HCT116 (cell line): ENCODE measurements at regions not wholly inside any gene's neighbourhood (a gene's known extent, or its start where the extent isn't known, plus 50 kb on each side); places are given as distances from the start of the nearest gene placed in this dataset.

Source experiments
- ATAC-seq: fragments of 200-7000 bp; cut with Tn5 transposase; 2 replicates; pipeline ENCODE4 v1.9.1; 2020; ENCODE audit warnings: mild to moderate bottlenecking, moderate library complexity
- BruUV-seq: library from RNA; stranded (reverse); fragments of 400-500 nt; replicated peaks from 2 replicates; lab custom pipeline; 2021; lab: Mats Ljungman, UMichigan
- CTCF ChIA-PET: fragments of 300-600 bp; sonication (Branson Sonifier 250); formaldehyde crosslinking; loops from one replicate; lab custom pipeline; 2021; ENCODE audit warnings: antibody characterized with exemption; lab: Charles Lee
- POLR2A ChIA-PET: fragments of 300-600, 350-600 bp; sonication (Branson Sonifier 250); formaldehyde crosslinking; loops from one replicate; lab custom pipeline; 2021; ENCODE audit warnings: antibody characterized with exemption; lab: Charles Lee
- RAD21 ChIA-PET, 2 experiments: fragments of 300-600 bp; sonication (Branson Sonifier 250); formaldehyde crosslinking; loops; one replicate each; lab custom pipeline; 2023; ENCODE audit warnings: low total read pairs in 2 of 2; ENCODE audit not compliant: uncharacterized antibody in 2 of 2, unreplicated experiment in 2 of 2, low non-redundant PET in 1 of 2; lab: Charles Lee
- DNase-seq: peaks from one replicate; pipeline ENCODE4 v3.0.0-alpha.2; 2010; ENCODE audit warnings: low read depth, low spot score
- H2AFZ ChIP-seq: fragments of 200-600 bp; shearing (Covaris generic), sonication (generic); 2 replicates; pipeline ENCODE4 v1.6.1; 2017; ENCODE audit warnings: low read depth, mixed run types, mixed read lengths, antibody characterized with exemption, low read length; ENCODE audit not compliant: poor library complexity, severe bottlenecking
- H3K27ac ChIP-seq: 2 replicates; pipeline ENCODE4 v1.5.1; 2012; ENCODE audit warnings: low read depth, low read length
- H3K27me3 ChIP-seq: fragments of 200-600 bp; sonication (generic); 2 replicates; pipeline ENCODE4 v1.6.1; 2016; ENCODE audit warnings: mixed run types, low read length, mixed read lengths; ENCODE audit not compliant: insufficient read depth
- H3K36me3 ChIP-seq, 2 experiments: fragments of 200-500 bp in 1 of 2; fragments of 200-600 bp in 1 of 2; sonication (Bioruptor generic) in 1 of 2; sonication (generic) in 1 of 2; 2 replicates each; pipeline versions ENCODE4 v1.5.1 to v1.6.1; 2014 to 2016; ENCODE audit warnings: low read length in 2 of 2, inconsistent platforms in 1 of 2, mixed read lengths in 1 of 2, mixed run types in 1 of 2; ENCODE audit not compliant: insufficient read depth in 2 of 2, control insufficient read depth in 1 of 2
- H3K4me1 ChIP-seq, 2 experiments: fragments of 200-600 bp in 1 of 2; sonication (generic) in 1 of 2; 2 replicates each; pipeline versions ENCODE4 v1.5.1 to v1.6.1; 2012 to 2017; ENCODE audit warnings: low read length in 2 of 2, inconsistent platforms in 1 of 2, mild to moderate bottlenecking in 1 of 2, mixed read lengths in 1 of 2, mixed run types in 1 of 2, moderate library complexity in 1 of 2; ENCODE audit not compliant: insufficient read depth in 2 of 2, control insufficient read depth in 1 of 2
- H3K4me2 ChIP-seq: fragments of 200-600 bp; sonication (generic); 2 replicates; pipeline ENCODE4 v1.6.1; 2017; ENCODE audit warnings: mixed run types, low read length, mixed read lengths
- H3K4me3 ChIP-seq, 2 experiments: fragments of 200-600 bp in 1 of 2; sonication (generic) in 1 of 2; replicated peaks in 1 of 2; 2 replicates each; pipeline ENCODE4 v1.5.1; 2011 to 2016; ENCODE audit warnings: low read length in 2 of 2, control low read depth in 1 of 2, low read depth in 1 of 2, mild to moderate bottlenecking in 1 of 2, mixed read lengths in 1 of 2, mixed run types in 1 of 2
- H3K79me2 ChIP-seq: fragments of 200-600 bp; sonication (generic); 2 replicates; pipeline ENCODE4 v1.6.1; 2017; ENCODE audit warnings: mild to moderate bottlenecking, mixed run types, low read length, moderate library complexity, mixed read lengths; ENCODE audit not compliant: insufficient read depth
- H3K9ac ChIP-seq: fragments of 200-600 bp; sonication (generic); 2 replicates; pipeline ENCODE4 v1.6.1; 2016; ENCODE audit warnings: low read length, mixed read lengths
- H3K9me2 ChIP-seq: fragments of 200-600 bp; sonication (generic), shearing (Covaris generic); 2 replicates; pipeline ENCODE4 v1.6.1; 2017; ENCODE audit warnings: mixed run types, mild to moderate bottlenecking, moderate library complexity; ENCODE audit not compliant: insufficient read depth
- H3K9me3 ChIP-seq, 2 experiments: fragments of 200-500 bp in 1 of 2; fragments of 200-600 bp in 1 of 2; sonication (Bioruptor generic) in 1 of 2; sonication (generic) in 1 of 2; 2 replicates each; pipeline ENCODE4 v1.6.1; 2014 to 2017; ENCODE audit warnings: low read length in 2 of 2, mixed read lengths in 2 of 2, inconsistent platforms in 1 of 2, low read depth in 1 of 2, mild to moderate bottlenecking in 1 of 2, mixed run types in 1 of 2, moderate library complexity in 1 of 2; ENCODE audit not compliant: control insufficient read depth in 1 of 2, insufficient read depth in 1 of 2
- H4K20me1 ChIP-seq: fragments of 200-600 bp; sonication (generic), shearing (Covaris generic); 2 replicates; pipeline ENCODE4 v1.6.1; 2017; ENCODE audit warnings: mixed run types, mild to moderate bottlenecking, moderate library complexity; ENCODE audit not compliant: insufficient read depth
- EGR1 ChIP-seq: IDR thresholded peaks from 2 replicates; pipeline ENCODE4 v1.6.1; 2012; ENCODE audit warnings: low read depth
- FOSL1 ChIP-seq: IDR thresholded peaks from 2 replicates; pipeline ENCODE4 v1.6.1; 2012; ENCODE audit warnings: low read depth
- POLR2AphosphoS5 ChIP-seq: IDR thresholded peaks from 2 replicates; pipeline ENCODE4 v1.6.1; 2011; ENCODE audit warnings: mild to moderate bottlenecking, low read depth, low read length, moderate library complexity
- RAD21 ChIP-seq: IDR thresholded peaks from 2 replicates; pipeline ENCODE4 v1.6.1; 2012; ENCODE audit warnings: low read depth, mild to moderate bottlenecking
- SIN3A ChIP-seq: IDR thresholded peaks from 2 replicates; pipeline ENCODE4 v1.6.1; 2012; ENCODE audit warnings: low read depth
- intact Hi-C: fragments of 100-400 bp; cut with micrococcal nuclease; formaldehyde crosslinking; loops from 2 replicates; pipeline ENCODE4 v1.10.0; 2022
- TF ChIP-seq, protein P1 (sequence below): IDR thresholded peaks from 2 replicates; pipeline ENCODE4 v1.6.1; 2011; ENCODE audit warnings: mild to moderate bottlenecking, low read length, moderate library complexity; ENCODE audit not compliant: insufficient replicate concordance; ENCODE audit errors: extremely low read depth
- TF ChIP-seq, protein P2 (sequence below), 3 experiments: fragments of 200-600 bp in 1 of 3; sonication (generic) in 1 of 3; IDR thresholded peaks in 2 of 3; conservative IDR thresholded peaks in 1 of 3; 2 replicates each; pipeline ENCODE4 v1.5.1; 2012 to 2017; ENCODE audit warnings: low read depth in 2 of 3, low read length in 2 of 3, antibody characterized with exemption in 1 of 3, borderline replicate concordance in 1 of 3, control low read depth in 1 of 3, mild to moderate bottlenecking in 1 of 3, mixed read lengths in 1 of 3, mixed run types in 1 of 3, moderate library complexity in 1 of 3; ENCODE audit not compliant: insufficient read depth in 1 of 3

GRCh38 chr6:44737829-44738528 is 350.5 kb downstream of the CDC5L start:
- Histone ChIP-seq H3K4me3 (no peak overlapping the region), H3K9me2 (no peaks in the 10 kb centered on the region), H4K20me1 (no peaks in the 10 kb centered on the region), H3K4me1 (no peaks in the 10 kb centered on the region), H3K9me3 (no peaks in the 10 kb centered on the region)
- BruUV-seq: no TSS peak
- RAD21 ChIA-PET: no interaction called here
- POLR2A ChIA-PET: no interaction called here
- no peak for ATAC-seq
- no peak for TF ChIP-seq FOSL1
- TF ChIP-seq RAD21: no peak
- TF ChIP-seq, all 23 proteins: peak for 0
- no peak overlapping the region for H3K27ac ChIP-seq
- H3K27me3 ChIP-seq: peaks cover 4% of the 10 kb centered on the region; the same call in 1 of the 2 replicates
- CTCF ChIA-PET: no interaction called here
- no peak overlapping the region for H2AFZ ChIP-seq
- no peak for DNase-seq
- no peak overlapping the region for H3K9ac ChIP-seq
- H3K36me3 ChIP-seq: no peaks in the 10 kb centered on the region
- H3K79me2 ChIP-seq: no peaks in the 10 kb centered on the region
- intact Hi-C loops: no loop called here
- H3K4me2 ChIP-seq: no peak overlapping the region

DNA sequence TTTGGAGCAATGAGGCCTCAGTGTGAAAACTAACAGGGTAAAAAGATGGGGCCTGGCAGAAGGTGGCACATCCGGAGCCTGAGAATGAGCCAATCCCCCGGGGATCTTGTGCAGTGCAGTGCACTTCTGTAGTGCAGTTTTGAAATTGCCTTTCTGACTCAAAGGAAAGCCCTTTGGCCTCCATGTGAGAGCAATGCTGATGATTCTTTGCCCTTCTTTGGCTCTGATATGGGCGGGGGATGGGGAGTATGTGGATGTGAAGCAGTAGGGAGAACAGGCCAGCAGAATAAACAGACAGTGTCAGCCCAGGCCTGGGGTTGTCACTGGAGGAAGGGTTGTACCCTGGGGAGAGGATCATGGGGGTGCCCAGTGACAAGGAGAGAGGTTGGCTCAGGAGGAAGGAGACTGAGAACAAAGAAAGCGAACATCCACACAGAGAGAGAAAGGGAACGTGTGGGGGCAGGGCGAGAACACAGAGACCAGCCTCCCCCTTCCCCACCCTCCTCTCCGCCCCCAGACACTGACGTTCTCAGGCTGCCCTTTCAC is 351.2 kb downstream of the CDC5L start:
- Histone ChIP-seq H4K20me1 (no peaks in the 10 kb centered on the region), H3K79me2 (no peaks in the 10 kb centered on the region), H3K27ac (no peak overlapping the region), H3K27me3 (peaks cover 4% of the 10 kb centered on the region; the same call in 1 of the 2 replicates), H3K4me1 (no peaks in the 10 kb centered on the region), H3K9me2 (no peaks in the 10 kb centered on the region), H3K9me3 (no peaks in the 10 kb centered on the region), H3K4me3 (no peak overlapping the region), H3K9ac (no peak overlapping the region), H3K36me3 (no peaks in the 10 kb centered on the region), H2AFZ (no peak overlapping the region), H3K4me2 (no peak overlapping the region)
- ChIA-PET POLR2A (no interaction called here), RAD21 (no interaction called here), CTCF (no interaction called here)
- intact Hi-C loops: no loop called here
- TF ChIP-seq, protein P1, sequence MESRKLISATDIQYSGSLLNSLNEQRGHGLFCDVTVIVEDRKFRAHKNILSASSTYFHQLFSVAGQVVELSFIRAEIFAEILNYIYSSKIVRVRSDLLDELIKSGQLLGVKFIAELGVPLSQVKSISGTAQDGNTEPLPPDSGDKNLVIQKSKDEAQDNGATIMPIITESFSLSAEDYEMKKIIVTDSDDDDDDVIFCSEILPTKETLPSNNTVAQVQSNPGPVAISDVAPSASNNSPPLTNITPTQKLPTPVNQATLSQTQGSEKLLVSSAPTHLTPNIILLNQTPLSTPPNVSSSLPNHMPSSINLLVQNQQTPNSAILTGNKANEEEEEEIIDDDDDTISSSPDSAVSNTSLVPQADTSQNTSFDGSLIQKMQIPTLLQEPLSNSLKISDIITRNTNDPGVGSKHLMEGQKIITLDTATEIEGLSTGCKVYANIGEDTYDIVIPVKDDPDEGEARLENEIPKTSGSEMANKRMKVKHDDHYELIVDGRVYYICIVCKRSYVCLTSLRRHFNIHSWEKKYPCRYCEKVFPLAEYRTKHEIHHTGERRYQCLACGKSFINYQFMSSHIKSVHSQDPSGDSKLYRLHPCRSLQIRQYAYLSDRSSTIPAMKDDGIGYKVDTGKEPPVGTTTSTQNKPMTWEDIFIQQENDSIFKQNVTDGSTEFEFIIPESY: no peak
- TF ChIP-seq, protein P2, sequence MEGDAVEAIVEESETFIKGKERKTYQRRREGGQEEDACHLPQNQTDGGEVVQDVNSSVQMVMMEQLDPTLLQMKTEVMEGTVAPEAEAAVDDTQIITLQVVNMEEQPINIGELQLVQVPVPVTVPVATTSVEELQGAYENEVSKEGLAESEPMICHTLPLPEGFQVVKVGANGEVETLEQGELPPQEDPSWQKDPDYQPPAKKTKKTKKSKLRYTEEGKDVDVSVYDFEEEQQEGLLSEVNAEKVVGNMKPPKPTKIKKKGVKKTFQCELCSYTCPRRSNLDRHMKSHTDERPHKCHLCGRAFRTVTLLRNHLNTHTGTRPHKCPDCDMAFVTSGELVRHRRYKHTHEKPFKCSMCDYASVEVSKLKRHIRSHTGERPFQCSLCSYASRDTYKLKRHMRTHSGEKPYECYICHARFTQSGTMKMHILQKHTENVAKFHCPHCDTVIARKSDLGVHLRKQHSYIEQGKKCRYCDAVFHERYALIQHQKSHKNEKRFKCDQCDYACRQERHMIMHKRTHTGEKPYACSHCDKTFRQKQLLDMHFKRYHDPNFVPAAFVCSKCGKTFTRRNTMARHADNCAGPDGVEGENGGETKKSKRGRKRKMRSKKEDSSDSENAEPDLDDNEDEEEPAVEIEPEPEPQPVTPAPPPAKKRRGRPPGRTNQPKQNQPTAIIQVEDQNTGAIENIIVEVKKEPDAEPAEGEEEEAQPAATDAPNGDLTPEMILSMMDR (IDR thresholded peaks at IDR 0.05 in 2 of 3, conservative IDR thresholded peaks at IDR 0.05 in 1 of 3; ENCODE audit: borderline replicate concordance in 1 of 3, insufficient read depth in 1 of 3, low read depth in 2 of 3, low read length in 2 of 3): no peak
- TF ChIP-seq SIN3A (no peak), POLR2AphosphoS5 (no peak), EGR1 (no peak), FOSL1 (no peak)
- DNase-seq: no peak
- no TSS peak for BruUV-seq
- ATAC-seq: no peak
